PC-9 (cell line): ENCODE measurements at regions not wholly inside any gene's neighbourhood (a gene's known extent, or its start where the extent isn't known, plus 50 kb on each side); places are given as distances from the start of the nearest gene placed in this dataset.

Source experiments
- BruUV-seq: library from RNA; stranded (reverse); fragments of 400-500 nt; replicated peaks from 2 replicates; lab custom pipeline; 2021; lab: Mats Ljungman, UMichigan
- CTCF ChIA-PET: fragments of 300-600 bp; sonication (Branson Sonifier 250); formaldehyde crosslinking; loops from one replicate; lab custom pipeline; 2022; ENCODE audit warnings: antibody characterized with exemption; lab: Charles Lee
- POLR2A ChIA-PET: fragments of 300-600 bp; sonication (Branson Sonifier 250); formaldehyde crosslinking; loops from one replicate; lab custom pipeline; 2022; ENCODE audit warnings: antibody characterized with exemption; ENCODE audit not compliant: unreplicated experiment; lab: Charles Lee
- DNase-seq, 2 experiments: peaks; one replicate each; pipeline versions ENCODE4 v3.0.0 to v3.0.0-alpha.2; 2015 to 2022; ENCODE audit warnings: mixed read lengths in 1 of 2
- H2AFZ ChIP-seq: fragments of 200-600 bp; sonication (generic); 2 replicates; pipeline ENCODE4 v1.8.1; 2017; ENCODE audit warnings: antibody characterized with exemption
- H3F3A ChIP-seq: fragments of 200-600 bp; sonication (generic); 2 replicates; pipeline ENCODE4 v1.8.1; 2017; ENCODE audit warnings: antibody characterized with exemption, mild to moderate bottlenecking, low read depth; ENCODE audit not compliant: insufficient read depth
- H3K27ac ChIP-seq: fragments of 200-600 bp; sonication (generic); 2 replicates; pipeline ENCODE4 v1.6.1; 2016; ENCODE audit warnings: mixed run types
- H3K27me3 ChIP-seq: fragments of 200-600 bp; sonication (generic); 2 replicates; pipeline ENCODE4 v1.6.1; 2016; ENCODE audit warnings: low read depth, mixed run types; ENCODE audit not compliant: insufficient read depth
- H3K36me3 ChIP-seq: fragments of 200-600 bp; sonication (generic); 2 replicates; pipeline ENCODE4 v1.6.1; 2016; ENCODE audit warnings: low read depth, mixed run types
- H3K4me1 ChIP-seq: fragments of 200-600 bp; sonication (generic); replicated peaks from 2 replicates; pipeline ENCODE4 v1.6.1; 2016; ENCODE audit warnings: mixed run types; ENCODE audit not compliant: insufficient read depth
- H3K4me2 ChIP-seq: fragments of 200-600 bp; sonication (generic); 2 replicates; pipeline ENCODE4 v1.6.1; 2017; ENCODE audit warnings: mixed run types
- H3K4me3 ChIP-seq: fragments of 200-600 bp; sonication (generic); 2 replicates; pipeline ENCODE4 v1.6.1; 2016; ENCODE audit warnings: mixed run types
- H3K79me2 ChIP-seq: fragments of 200-600 bp; sonication (generic); 2 replicates; pipeline ENCODE4 v1.6.1; 2017; ENCODE audit warnings: low read depth, mixed run types
- H3K9me2 ChIP-seq: fragments of 200-600 bp; sonication (generic); 2 replicates; pipeline ENCODE4 v1.8.1; 2017; ENCODE audit warnings: mild to moderate bottlenecking; ENCODE audit not compliant: insufficient read depth
- H3K9me3 ChIP-seq: fragments of 200-600 bp; sonication (generic); 2 replicates; pipeline ENCODE4 v1.8.1; 2016; ENCODE audit warnings: low read depth; ENCODE audit not compliant: insufficient read depth
- H4K20me1 ChIP-seq: fragments of 200-600 bp; sonication (generic); 2 replicates; pipeline ENCODE4 v1.8.1; 2017; ENCODE audit not compliant: insufficient read depth
- EZH2 ChIP-seq: fragments of 200-600 bp; sonication (generic); IDR thresholded peaks from 2 replicates; pipeline ENCODE4 v1.8.0; 2017; ENCODE audit warnings: antibody characterized with exemption, low read depth
- intact Hi-C: fragments of 100-400 bp; cut with micrococcal nuclease; formaldehyde crosslinking; loops from one replicate; pipeline ENCODE4 v1.10.0; 2022; ENCODE audit not compliant: unreplicated experiment
- TF ChIP-seq, protein P1 (sequence below): fragments of 200-600 bp; sonication (generic); conservative IDR thresholded peaks from 2 replicates; pipeline ENCODE4 v1.6.1; 2017; ENCODE audit warnings: mixed run types, antibody characterized with exemption, mild to moderate bottlenecking, moderate library complexity

DNA sequence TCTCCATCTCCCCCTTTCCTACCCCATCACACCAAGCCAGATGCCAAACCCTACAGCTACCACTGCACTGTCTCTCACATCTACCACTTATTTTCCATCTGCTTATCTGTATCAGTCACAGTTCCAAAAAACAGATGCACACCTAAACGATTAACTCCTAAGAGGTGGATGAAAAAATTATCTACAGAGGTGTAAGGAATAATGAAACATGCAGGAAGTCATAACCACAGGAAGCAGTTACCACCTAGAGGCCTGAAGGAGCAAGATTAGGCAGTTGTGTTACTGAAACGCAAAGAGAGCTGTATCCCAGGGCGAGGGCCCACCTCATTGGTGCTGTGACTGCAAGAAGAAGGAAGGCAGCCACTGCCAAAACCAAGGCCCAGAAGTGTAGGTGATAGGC lies 87.8 kb upstream of the FAM241A start:
- H3K9me3 ChIP-seq: no peaks in the 10 kb centered on the region
- DNase-seq: no peak
- H3K4me3 ChIP-seq: no peak overlapping the region
- no peaks in the 10 kb centered on the region for H3F3A ChIP-seq
- TF ChIP-seq EZH2: no peak
- TF ChIP-seq, protein P1, sequence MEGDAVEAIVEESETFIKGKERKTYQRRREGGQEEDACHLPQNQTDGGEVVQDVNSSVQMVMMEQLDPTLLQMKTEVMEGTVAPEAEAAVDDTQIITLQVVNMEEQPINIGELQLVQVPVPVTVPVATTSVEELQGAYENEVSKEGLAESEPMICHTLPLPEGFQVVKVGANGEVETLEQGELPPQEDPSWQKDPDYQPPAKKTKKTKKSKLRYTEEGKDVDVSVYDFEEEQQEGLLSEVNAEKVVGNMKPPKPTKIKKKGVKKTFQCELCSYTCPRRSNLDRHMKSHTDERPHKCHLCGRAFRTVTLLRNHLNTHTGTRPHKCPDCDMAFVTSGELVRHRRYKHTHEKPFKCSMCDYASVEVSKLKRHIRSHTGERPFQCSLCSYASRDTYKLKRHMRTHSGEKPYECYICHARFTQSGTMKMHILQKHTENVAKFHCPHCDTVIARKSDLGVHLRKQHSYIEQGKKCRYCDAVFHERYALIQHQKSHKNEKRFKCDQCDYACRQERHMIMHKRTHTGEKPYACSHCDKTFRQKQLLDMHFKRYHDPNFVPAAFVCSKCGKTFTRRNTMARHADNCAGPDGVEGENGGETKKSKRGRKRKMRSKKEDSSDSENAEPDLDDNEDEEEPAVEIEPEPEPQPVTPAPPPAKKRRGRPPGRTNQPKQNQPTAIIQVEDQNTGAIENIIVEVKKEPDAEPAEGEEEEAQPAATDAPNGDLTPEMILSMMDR: no peak
- H3K27ac ChIP-seq: no peak overlapping the region
- intact Hi-C loops: no loop called here
- H2AFZ ChIP-seq: no peak overlapping the region
- no peaks in the 10 kb centered on the region for H3K79me2 ChIP-seq
- no peak overlapping the region for H3K4me2 ChIP-seq
- POLR2A ChIA-PET: no interaction called here
- H3K36me3 ChIP-seq: no peaks in the 10 kb centered on the region
- no peaks in the 10 kb centered on the region for H3K4me1 ChIP-seq
- no peaks in the 10 kb centered on the region for H3K27me3 ChIP-seq
- no peaks in the 10 kb centered on the region for H4K20me1 ChIP-seq
- CTCF ChIA-PET: no interaction called here
- no TSS peak for BruUV-seq
- H3K9me2 ChIP-seq: no peaks in the 10 kb centered on the region

DNA sequence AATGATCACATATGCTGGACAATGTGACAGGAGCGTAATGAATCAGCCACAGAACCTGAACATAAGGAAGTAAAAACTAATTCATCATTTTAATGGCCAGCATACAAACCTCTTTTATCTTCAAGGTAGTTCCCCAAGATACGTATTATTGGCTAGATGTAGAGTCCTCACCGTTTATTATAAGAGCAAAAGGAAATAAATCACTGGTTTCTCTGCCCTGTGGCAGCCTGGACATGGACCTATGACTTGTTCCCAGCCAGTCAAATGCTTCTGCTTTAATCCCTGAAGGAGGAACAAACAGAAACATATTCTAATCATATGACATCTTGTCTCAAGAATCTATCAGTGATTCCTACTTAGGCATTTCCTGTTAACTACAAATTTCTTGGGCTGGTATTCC lies 86.8 kb upstream of the FAM241A start:
- H2AFZ ChIP-seq: no peak overlapping the region; the same call in 1 of the 2 replicates
- no peaks in the 10 kb centered on the region for H4K20me1 ChIP-seq
- H3K9me2 ChIP-seq: no peaks in the 10 kb centered on the region
- no peaks in the 10 kb centered on the region for H3K9me3 ChIP-seq
- H3K79me2 ChIP-seq: no peaks in the 10 kb centered on the region
- H3K27me3 ChIP-seq: no peaks in the 10 kb centered on the region
- TF ChIP-seq, protein P1: no peak
- no peak for TF ChIP-seq EZH2
- no peak overlapping the region for H3K4me2 ChIP-seq
- POLR2A ChIA-PET: no interaction called here
- DNase-seq: no peak
- no TSS peak for BruUV-seq
- no peak overlapping the region for H3K4me3 ChIP-seq
- no peak overlapping the region for H3K27ac ChIP-seq
- CTCF ChIA-PET: no interaction called here
- no peaks in the 10 kb centered on the region for H3K36me3 ChIP-seq
- intact Hi-C loops: no loop called here
- H3K4me1 ChIP-seq: no peaks in the 10 kb centered on the region
- H3F3A ChIP-seq: no peaks in the 10 kb centered on the region

DNA sequence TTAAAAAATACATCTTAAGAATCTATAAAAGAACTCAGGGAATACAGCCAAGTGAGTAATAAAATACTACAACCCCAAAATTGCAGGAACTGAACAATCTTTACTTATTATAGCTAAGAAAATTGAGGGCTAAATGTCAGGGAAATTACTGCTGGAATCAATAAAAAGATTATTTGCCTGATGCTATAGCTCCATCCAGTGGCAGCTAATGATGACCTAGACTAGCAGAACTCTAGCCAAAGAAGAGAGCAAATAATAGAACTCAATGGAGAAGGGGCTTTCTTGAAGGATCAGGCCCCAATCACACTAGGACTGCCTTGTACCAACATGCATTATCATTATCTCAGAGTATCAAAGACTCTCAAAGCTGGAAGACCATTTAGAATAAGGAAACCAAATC lies 85.0 kb upstream of the FAM241A start:
- no peaks in the 10 kb centered on the region for H3F3A ChIP-seq
- intact Hi-C loops: loop anchor here (1.0 kb wide), 1 partner anchor 418 kb away; no protein-coding TSS in a partner anchor
- no peak overlapping the region for H3K27ac ChIP-seq
- H4K20me1 ChIP-seq: no peaks in the 10 kb centered on the region
- POLR2A ChIA-PET: no interaction called here
- DNase-seq: peak in 1 of 2 experiments; percentile 5
- CTCF ChIA-PET: no interaction called here
- TF ChIP-seq, protein P1: peak; percentile 79
- no peak for TF ChIP-seq EZH2
- no peaks in the 10 kb centered on the region for H3K36me3 ChIP-seq
- H3K4me3 ChIP-seq: no peak overlapping the region
- no peaks in the 10 kb centered on the region for H3K79me2 ChIP-seq
- no TSS peak for BruUV-seq
- H3K27me3 ChIP-seq: no peaks in the 10 kb centered on the region
- H3K4me1 ChIP-seq: no peaks in the 10 kb centered on the region
- no peaks in the 10 kb centered on the region for H3K9me3 ChIP-seq
- H3K9me2 ChIP-seq: no peaks in the 10 kb centered on the region
- H3K4me2 ChIP-seq: no peak overlapping the region
- no peak overlapping the region for H2AFZ ChIP-seq
